ENCODE measurements at regions not wholly inside any gene's neighbourhood (a gene's known extent, or its start where the extent isn't known, plus 50 kb on each side); places are given as distances from the start of the nearest gene placed in this dataset.
"Not testable (repeated sequence)": the region's sequence is repeated elsewhere in the genome, so short reads cannot be mapped to it uniquely, and the experiment has no call there.

DNA sequence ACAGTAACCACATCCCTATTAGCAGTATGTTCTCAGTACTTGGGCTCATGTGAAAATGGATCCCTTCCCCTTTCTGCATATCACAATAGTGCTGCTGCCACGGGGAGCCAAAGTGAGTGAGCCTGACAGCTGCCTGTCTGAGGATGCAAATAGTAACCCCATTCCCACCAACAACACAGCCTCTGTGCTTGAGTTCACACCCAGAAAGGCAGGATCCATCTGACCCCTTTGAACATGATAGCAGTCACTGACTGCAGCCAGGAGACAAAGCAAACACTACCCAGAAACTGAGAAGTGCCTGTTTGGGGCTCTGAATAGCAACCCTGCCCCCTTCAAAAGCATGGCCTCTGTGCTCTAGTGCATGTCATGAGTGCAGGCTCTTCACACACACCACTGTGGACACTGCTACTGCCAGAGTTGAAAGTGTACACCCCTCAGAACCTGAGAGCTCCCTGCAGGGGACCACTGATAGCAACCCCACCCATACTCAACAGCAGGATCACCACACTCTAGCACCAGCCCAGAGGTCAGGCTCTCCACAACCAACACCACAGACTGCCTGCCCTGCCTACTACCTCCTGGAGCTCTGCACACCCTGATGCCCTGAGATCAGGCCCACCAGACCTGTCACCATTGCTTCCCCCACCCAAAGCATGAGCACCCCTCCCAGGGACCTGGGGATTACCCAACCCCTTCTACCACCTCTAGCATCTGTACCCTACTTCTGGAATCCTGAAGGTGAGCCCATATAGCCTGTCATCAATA is 1563.5 kb upstream of the PRR20A start:
- H3K36me3 ChIP-seq (ENCODE audit: control insufficient read depth in 3 of 3, insufficient read depth in 3 of 3, low read length in 3 of 3) = no peaks in the 10 kb centered on the region
- peaks cover 0 to 4% (median 0%) of the 10 kb centered on the region in 3 donors for H3K4me1 ChIP-seq (ENCODE audit: control insufficient read depth in 3 of 3, insufficient read depth in 3 of 3, low read length in 3 of 3)
- H3K27ac ChIP-seq (ENCODE audit: low read depth, low read length) = no peak overlapping the region
- H3K4me3 ChIP-seq (ENCODE audit: low read length in 3 of 3) = no peak overlapping the region
- no peaks in the 10 kb centered on the region for H3K9me3 ChIP-seq (ENCODE audit: control insufficient read depth in 3 of 3, low read length in 3 of 3)
- no peak overlapping the region for H3K9ac ChIP-seq (ENCODE audit: low read depth in 1 of 3, low read length in 3 of 3)
- no peaks in the 10 kb centered on the region for H3K27me3 ChIP-seq (ENCODE audit: control insufficient read depth in 3 of 3, insufficient read depth in 3 of 3, low read length in 3 of 3)

DNA sequence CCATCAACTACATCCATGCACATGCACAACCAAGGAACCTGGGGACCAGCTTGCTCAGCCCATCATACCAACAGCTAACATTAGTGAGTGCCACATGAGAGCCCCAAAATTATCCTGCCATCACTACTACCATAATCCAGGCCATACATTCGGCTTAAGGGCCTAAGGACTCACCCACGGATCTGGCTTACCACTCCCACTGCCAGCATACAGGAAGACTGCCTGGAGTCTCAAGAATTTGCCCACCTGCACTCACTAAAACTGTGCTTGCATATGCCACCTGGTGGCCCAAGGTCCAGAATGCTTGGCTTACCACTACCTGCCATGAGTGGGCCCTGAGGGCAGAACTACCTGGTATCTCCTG is 1562.9 kb upstream of the PRR20A start:
- Histone ChIP-seq H3K9me3 (ENCODE audit: control insufficient read depth in 3 of 3, low read length in 3 of 3) (no peaks in the 10 kb centered on the region), H3K4me1 (ENCODE audit: control insufficient read depth in 3 of 3, insufficient read depth in 3 of 3, low read length in 3 of 3) (peaks cover 0 to 4% (median 0%) of the 10 kb centered on the region in 3 donors), H3K4me3 (ENCODE audit: low read length in 3 of 3) (no peak overlapping the region), H3K36me3 (ENCODE audit: control insufficient read depth in 3 of 3, insufficient read depth in 3 of 3, low read length in 3 of 3) (no peaks in the 10 kb centered on the region), H3K27ac (ENCODE audit: low read depth, low read length) (no peak overlapping the region), H3K9ac (ENCODE audit: low read depth in 1 of 3, low read length in 3 of 3) (no peak overlapping the region), H3K27me3 (ENCODE audit: control insufficient read depth in 3 of 3, insufficient read depth in 3 of 3, low read length in 3 of 3) (no peaks in the 10 kb centered on the region)

DNA sequence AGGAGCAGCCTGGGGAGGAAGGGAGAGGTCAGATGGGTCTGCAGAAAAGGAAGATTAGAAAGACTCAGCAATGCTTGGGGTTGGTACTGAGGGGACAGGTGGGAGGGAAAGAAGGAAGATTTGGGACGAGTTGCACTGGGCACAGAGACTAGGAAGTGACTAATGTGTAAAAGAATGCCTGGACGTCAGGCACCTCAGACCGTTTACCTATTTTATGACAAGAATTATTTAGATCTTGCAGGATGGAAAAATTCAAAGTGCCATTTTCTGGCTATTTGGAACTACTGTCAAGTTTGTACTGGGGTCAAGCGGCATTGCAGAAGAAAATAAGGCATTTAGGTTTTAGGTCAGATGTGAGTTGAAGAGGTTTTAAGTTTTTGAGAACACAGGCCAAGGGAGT is 1558.4 kb upstream of the PRR20A start:
- not testable (repeated sequence) for H3K4me3 ChIP-seq (ENCODE audit: low read length in 3 of 3)

DNA sequence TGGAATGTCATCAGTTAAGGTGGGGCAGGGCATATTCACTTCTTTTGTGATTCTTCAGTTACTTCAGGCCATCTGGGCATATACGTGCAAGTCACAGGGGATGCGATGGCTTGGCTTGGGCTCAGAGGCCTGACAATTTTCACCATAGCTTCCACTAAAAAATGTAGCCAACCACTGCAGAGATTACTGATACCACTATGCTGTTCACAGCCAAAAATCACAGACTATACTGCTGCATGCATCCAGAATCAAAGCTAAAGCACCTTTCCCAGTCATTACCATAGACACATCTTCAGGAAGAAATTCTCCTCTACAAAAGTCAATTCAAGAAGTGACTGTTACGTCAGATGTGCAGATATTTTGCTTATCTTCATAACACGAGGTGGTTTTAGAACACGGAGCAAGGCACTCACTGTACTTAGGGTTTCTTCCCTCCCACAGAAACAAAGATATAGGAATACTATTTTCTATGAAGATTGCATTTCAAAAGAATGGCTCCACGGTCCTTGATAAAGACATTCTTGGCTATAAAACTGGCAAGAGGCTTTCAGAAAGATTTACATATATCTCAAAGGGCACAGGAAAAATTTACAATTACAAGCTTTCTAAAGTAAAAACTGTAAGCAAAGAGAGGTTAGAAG is 1556.6 kb upstream of the PRR20A start:
- H3K27ac ChIP-seq (ENCODE audit: low read depth, low read length) = no peak overlapping the region
- no peak overlapping the region for H3K4me3 ChIP-seq (ENCODE audit: low read length in 3 of 3)
- no peaks in the 10 kb centered on the region for H3K9me3 ChIP-seq (ENCODE audit: control insufficient read depth in 3 of 3, low read length in 3 of 3)
- no peaks in the 10 kb centered on the region for H3K4me1 ChIP-seq (ENCODE audit: control insufficient read depth in 3 of 3, insufficient read depth in 3 of 3, low read length in 3 of 3)
- H3K9ac ChIP-seq (ENCODE audit: low read depth in 1 of 3, low read length in 3 of 3) = no peak overlapping the region
- no peaks in the 10 kb centered on the region for H3K36me3 ChIP-seq (ENCODE audit: control insufficient read depth in 3 of 3, insufficient read depth in 3 of 3, low read length in 3 of 3)
- no peaks in the 10 kb centered on the region for H3K27me3 ChIP-seq (ENCODE audit: control insufficient read depth in 3 of 3, insufficient read depth in 3 of 3, low read length in 3 of 3)

More for the DNA sequence above, 1558.4 kb upstream of the PRR20A start:
- H3K27ac ChIP-seq (ENCODE audit: low read depth, low read length); H3K9ac ChIP-seq (ENCODE audit: low read depth in 1 of 3, low read length in 3 of 3); H3K27me3 ChIP-seq (ENCODE audit: control insufficient read depth in 3 of 3, insufficient read depth in 3 of 3, low read length in 3 of 3); H3K36me3 ChIP-seq (ENCODE audit: control insufficient read depth in 3 of 3, insufficient read depth in 3 of 3, low read length in 3 of 3); H3K9me3 ChIP-seq (ENCODE audit: control insufficient read depth in 3 of 3, low read length in 3 of 3); H3K4me1 ChIP-seq (ENCODE audit: control insufficient read depth in 3 of 3, insufficient read depth in 3 of 3, low read length in 3 of 3): not testable (repeated sequence)

DNA sequence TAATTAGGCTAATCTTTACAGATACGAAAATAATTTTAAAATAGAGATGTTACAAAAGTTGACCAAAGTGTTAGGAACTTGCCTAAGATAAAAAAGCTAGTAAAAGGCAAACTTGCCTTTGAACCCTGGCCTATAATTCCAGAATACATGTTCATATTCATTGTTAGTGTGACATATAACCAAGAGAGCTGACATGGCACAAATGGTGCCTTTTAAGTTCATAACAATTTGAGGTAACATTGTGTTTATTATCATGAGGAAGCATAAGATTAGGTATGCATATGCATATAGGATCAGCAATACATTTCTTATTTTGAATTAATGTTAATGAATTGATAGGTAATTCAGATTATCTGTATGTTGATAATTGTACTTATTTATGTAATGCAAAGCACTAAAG is 1537.9 kb upstream of the PRR20A start:
- H3K4me3 ChIP-seq (ENCODE audit: low read length in 3 of 3) = no peak overlapping the region
- no peak overlapping the region for H3K27ac ChIP-seq (ENCODE audit: low read depth, low read length)
- H3K9ac ChIP-seq (ENCODE audit: low read depth in 1 of 3, low read length in 3 of 3) = no peak overlapping the region
- no peaks in the 10 kb centered on the region for H3K9me3 ChIP-seq (ENCODE audit: control insufficient read depth in 3 of 3, low read length in 3 of 3)
- no peaks in the 10 kb centered on the region for H3K27me3 ChIP-seq (ENCODE audit: control insufficient read depth in 3 of 3, insufficient read depth in 3 of 3, low read length in 3 of 3)
- no peaks in the 10 kb centered on the region for H3K36me3 ChIP-seq (ENCODE audit: control insufficient read depth in 3 of 3, insufficient read depth in 3 of 3, low read length in 3 of 3)
- H3K4me1 ChIP-seq (ENCODE audit: control insufficient read depth in 3 of 3, insufficient read depth in 3 of 3, low read length in 3 of 3) = no peaks in the 10 kb centered on the region

DNA sequence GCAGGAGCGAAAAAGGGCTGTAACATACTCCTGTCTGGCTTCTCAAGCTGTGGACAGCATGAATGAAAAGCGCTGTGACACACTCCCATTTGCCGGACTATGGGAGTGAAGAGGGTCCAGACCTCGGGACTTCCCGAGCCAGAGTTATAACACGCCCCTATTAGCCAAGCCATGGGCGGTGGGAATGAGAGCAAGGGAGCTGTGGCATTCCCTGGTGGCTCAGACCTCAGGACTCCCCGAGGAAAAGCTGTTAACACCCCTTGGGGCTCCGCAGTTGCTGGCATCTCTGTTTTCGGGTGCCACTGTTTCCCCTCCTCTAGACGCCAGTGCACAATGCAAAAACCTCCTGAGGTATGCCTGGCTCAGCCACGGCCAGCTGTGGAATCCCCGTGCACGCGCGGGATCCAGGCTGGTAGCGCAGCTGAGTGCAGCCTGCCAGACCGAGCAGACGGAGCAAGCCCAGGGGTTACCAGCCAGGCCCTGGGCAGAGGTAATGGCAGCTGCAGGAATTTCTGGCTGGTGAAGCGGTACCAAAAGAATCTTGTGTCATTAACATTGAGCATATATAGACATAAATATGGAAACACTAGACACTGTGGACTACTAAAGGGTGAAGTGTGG is 1534.6 kb upstream of the PRR20A start:
- Histone ChIP-seq H3K4me3 (ENCODE audit: low read length in 3 of 3) (no peak overlapping the region), H3K9ac (ENCODE audit: low read depth in 1 of 3, low read length in 3 of 3) (no peak overlapping the region), H3K27ac (ENCODE audit: low read depth, low read length) (no peak overlapping the region), H3K36me3 (ENCODE audit: control insufficient read depth in 3 of 3, insufficient read depth in 3 of 3, low read length in 3 of 3) (no peaks in the 10 kb centered on the region), H3K27me3 (ENCODE audit: control insufficient read depth in 3 of 3, insufficient read depth in 3 of 3, low read length in 3 of 3) (no peaks in the 10 kb centered on the region), H3K9me3 (ENCODE audit: control insufficient read depth in 3 of 3, low read length in 3 of 3) (no peaks in the 10 kb centered on the region), H3K4me1 (ENCODE audit: control insufficient read depth in 3 of 3, insufficient read depth in 3 of 3, low read length in 3 of 3) (no peaks in the 10 kb centered on the region)

DNA sequence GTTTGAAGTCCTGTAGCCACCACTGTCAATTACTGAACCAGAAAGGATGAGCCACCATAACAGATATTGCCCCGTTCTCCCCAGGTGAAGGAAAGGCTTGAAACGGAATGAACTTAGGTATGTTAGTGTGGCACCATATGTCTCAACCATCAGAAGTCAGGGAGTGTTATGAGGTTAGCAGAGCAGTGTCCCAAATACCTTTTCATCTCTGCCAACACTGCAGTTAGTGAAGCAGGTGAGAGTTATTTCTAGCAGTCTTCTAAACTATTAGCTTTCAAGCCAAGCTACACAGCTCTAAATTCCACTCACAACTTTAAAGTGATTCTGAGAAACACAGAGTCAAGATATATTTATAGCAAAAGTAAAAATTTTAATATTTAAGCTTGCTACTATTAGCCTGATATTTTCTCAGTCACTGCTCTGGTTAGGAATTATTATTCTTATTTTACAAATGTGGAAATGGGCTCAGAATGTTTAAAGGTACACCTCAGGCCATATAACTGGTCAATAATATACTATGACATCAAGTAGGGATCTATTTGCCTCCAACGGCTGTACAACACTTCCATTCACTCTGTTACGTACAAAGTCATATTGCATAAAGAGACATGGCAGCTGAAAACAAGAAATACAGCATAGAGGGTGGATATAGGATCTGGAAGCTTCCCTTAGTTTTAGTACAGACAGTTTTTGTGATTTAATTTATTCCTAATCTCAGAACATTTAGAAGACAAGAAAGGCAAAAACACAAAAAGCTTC is 1527.1 kb upstream of the PRR20A start:
- Histone ChIP-seq H3K27ac (ENCODE audit: low read depth, low read length) (peak overlapping the region; percentile 84), H3K4me3 (ENCODE audit: low read length in 3 of 3) (no peak overlapping the region), H3K9ac (ENCODE audit: low read depth in 1 of 3, low read length in 3 of 3) (no peak overlapping the region), H3K4me1 (ENCODE audit: control insufficient read depth in 3 of 3, insufficient read depth in 3 of 3, low read length in 3 of 3) (peaks cover 3 to 4% (median 3%) of the 10 kb centered on the region in 3 donors), H3K27me3 (ENCODE audit: control insufficient read depth in 3 of 3, insufficient read depth in 3 of 3, low read length in 3 of 3) (no peaks in the 10 kb centered on the region), H3K36me3 (ENCODE audit: control insufficient read depth in 3 of 3, insufficient read depth in 3 of 3, low read length in 3 of 3) (no peaks in the 10 kb centered on the region), H3K9me3 (ENCODE audit: control insufficient read depth in 3 of 3, low read length in 3 of 3) (no peaks in the 10 kb centered on the region)

DNA sequence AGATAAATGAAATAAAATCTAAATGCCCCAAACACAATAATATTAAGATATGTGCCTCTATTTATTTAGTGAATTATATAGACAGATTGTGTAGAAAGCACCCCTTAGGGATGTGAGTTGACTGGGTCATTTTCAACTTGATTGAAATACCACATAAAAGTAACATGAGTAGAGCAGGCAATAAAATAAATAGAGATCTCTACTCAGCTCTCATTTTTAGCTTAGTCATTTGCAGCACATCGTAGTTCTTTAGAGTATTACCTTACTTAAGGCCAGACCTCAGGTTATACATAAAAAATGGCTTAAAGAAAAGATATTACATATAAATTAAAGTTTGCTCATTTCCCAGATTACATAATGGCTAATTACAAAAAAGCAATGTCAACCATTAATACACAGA is 1525.6 kb upstream of the PRR20A start:
- Histone ChIP-seq H3K36me3 (ENCODE audit: control insufficient read depth in 3 of 3, insufficient read depth in 3 of 3, low read length in 3 of 3) (no peaks in the 10 kb centered on the region), H3K9me3 (ENCODE audit: control insufficient read depth in 3 of 3, low read length in 3 of 3) (no peaks in the 10 kb centered on the region), H3K27ac (ENCODE audit: low read depth, low read length) (peak overlapping the region; percentile 84)

DNA sequence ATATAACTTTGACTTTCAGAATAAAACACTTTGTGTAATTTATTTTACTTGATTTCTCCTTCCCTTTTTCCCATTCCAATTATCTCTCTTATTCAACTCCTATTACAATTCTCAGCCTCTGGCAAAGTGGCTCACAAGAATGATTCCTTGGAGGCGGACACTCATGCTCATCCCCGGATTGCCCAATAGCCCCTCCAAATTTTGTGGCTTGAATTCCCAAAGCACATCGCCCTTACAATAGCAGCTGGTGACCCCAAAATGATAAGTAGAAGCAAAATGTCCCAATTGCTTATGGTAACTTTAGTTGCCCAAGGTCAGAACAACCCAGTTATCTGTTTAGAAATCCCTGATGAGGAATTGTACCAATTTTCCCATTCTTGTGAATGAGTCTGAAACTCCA is 1523.5 kb upstream of the PRR20A start:
- no peak overlapping the region for H3K9ac ChIP-seq (ENCODE audit: low read depth in 1 of 3, low read length in 3 of 3)
- H3K27me3 ChIP-seq (ENCODE audit: control insufficient read depth in 3 of 3, insufficient read depth in 3 of 3, low read length in 3 of 3) = no peaks in the 10 kb centered on the region
- H3K27ac ChIP-seq (ENCODE audit: low read depth, low read length) = no peak overlapping the region

More for the DNA sequence above, 1525.6 kb upstream of the PRR20A start:
- H3K4me3 ChIP-seq (ENCODE audit: low read length in 3 of 3) = no peak overlapping the region
- H3K27me3 ChIP-seq (ENCODE audit: control insufficient read depth in 3 of 3, insufficient read depth in 3 of 3, low read length in 3 of 3) = no peaks in the 10 kb centered on the region
- no peak overlapping the region for H3K9ac ChIP-seq (ENCODE audit: low read depth in 1 of 3, low read length in 3 of 3)
- H3K4me1 ChIP-seq (ENCODE audit: control insufficient read depth in 3 of 3, insufficient read depth in 3 of 3, low read length in 3 of 3) = peaks cover 3 to 4% (median 3%) of the 10 kb centered on the region in 3 donors

DNA sequence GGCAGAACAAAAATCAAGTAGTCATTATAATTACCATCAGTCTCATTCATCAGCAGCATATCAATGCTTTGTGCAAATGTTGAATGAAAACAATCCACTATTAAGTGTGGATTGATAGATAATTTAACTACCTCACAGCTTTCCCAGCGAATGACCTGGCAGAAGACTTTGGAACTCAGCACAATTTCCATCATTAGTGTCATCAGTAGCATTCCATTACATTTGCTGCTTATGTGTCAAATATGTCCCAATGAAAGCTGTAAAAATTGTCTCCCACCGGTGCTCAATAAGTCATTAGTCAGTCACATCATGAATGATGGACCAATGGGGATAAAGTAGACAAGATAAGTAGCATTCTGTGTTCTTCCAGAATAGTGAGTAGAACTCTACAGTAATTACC is 1513.5 kb upstream of the PRR20A start:
- Histone ChIP-seq H3K36me3 (ENCODE audit: control insufficient read depth in 3 of 3, insufficient read depth in 3 of 3, low read length in 3 of 3) (no peaks in the 10 kb centered on the region), H3K9me3 (ENCODE audit: control insufficient read depth in 3 of 3, low read length in 3 of 3) (no peaks in the 10 kb centered on the region), H3K9ac (ENCODE audit: low read depth in 1 of 3, low read length in 3 of 3) (no peak overlapping the region), H3K4me3 (ENCODE audit: low read length in 3 of 3) (no peak overlapping the region), H3K27me3 (ENCODE audit: control insufficient read depth in 3 of 3, insufficient read depth in 3 of 3, low read length in 3 of 3) (no peaks in the 10 kb centered on the region), H3K27ac (ENCODE audit: low read depth, low read length) (no peak overlapping the region), H3K4me1 (ENCODE audit: control insufficient read depth in 3 of 3, insufficient read depth in 3 of 3, low read length in 3 of 3) (no peaks in the 10 kb centered on the region)

More for the DNA sequence above, 1523.5 kb upstream of the PRR20A start:
- Histone ChIP-seq H3K4me1 (ENCODE audit: control insufficient read depth in 3 of 3, insufficient read depth in 3 of 3, low read length in 3 of 3) (peaks cover 3 to 4% (median 3%) of the 10 kb centered on the region in 3 donors), H3K4me3 (ENCODE audit: low read length in 3 of 3) (no peak overlapping the region), H3K36me3 (ENCODE audit: control insufficient read depth in 3 of 3, insufficient read depth in 3 of 3, low read length in 3 of 3) (no peaks in the 10 kb centered on the region), H3K9me3 (ENCODE audit: control insufficient read depth in 3 of 3, low read length in 3 of 3) (no peaks in the 10 kb centered on the region)

Data from skeletal muscle tissue (tissue), 3 donors.